HG02870 (cell line): ENCODE measurements at regions not wholly inside any gene's neighbourhood (a gene's known extent, or its start where the extent isn't known, plus 50 kb on each side); places are given as distances from the start of the nearest gene placed in this dataset.
"Not testable (repeated sequence)": the region's sequence is repeated elsewhere in the genome, so short reads cannot be mapped to it uniquely, and the experiment has no call there.

Source experiments
- ATAC-seq: cut with Tn5 transposase; IDR thresholded peaks from one replicate; pipeline ENCODE4 v1.9.1; 2021; ENCODE audit warnings: mild to moderate bottlenecking, moderate library complexity; ENCODE audit not compliant: unreplicated experiment

- no peak for ATAC-seq
Measured at GRCh38 chr6:146981981-146982380, 222.2 kb upstream of the STXBP5 start.

DNA sequence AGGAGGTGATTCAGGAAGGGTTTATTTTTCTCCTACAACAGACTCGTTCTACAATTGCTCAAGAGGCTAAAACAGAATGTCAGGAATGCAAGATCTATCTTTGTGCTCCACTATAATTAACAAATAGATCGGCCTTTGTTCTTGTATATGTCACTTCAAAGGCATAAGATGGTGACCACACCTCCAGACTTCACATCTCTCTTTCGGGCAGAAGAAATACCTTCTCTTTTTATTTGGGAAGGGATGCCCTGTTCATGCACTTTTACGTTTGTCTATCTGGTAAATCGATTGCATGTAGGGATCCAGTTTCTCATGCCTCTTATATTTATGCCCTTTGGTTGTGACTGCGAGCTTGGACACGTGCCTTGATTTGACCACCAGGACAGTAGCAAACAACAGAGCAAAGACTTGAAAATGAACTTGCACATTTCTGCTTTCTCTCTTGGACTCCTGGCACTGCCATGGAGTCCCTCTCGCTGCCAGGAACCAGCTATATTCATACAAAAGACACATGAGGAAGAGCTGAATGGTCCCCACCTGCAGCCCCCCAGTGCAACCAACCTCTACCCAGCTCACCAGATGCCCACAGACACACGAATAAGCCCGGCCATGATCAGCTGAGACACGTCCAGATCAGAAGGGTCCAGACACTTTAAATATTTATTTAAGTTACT, 219.8 kb upstream of the STXBP5 start:
- ATAC-seq, result no peak

DNA sequence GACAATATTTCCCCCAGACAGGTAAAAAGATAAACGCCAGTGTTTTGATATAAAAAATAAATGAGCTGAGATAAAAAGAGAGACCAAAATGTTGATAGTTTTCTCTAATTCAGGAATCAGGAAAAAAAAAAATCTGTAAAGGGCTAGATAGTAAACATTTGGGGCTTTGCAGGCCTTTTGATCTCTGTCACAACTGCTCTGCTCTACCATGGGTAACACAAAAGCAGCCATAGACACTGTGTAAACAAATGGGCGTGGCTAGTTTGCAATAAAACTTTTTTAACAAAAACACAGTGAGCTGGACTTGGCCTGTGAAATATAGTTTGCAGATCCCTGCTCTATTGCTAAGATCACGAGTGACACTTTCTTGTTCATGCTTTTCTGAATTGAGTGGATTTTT, 219.1 kb upstream of the STXBP5 start:
- ATAC-seq, result no peak

DNA sequence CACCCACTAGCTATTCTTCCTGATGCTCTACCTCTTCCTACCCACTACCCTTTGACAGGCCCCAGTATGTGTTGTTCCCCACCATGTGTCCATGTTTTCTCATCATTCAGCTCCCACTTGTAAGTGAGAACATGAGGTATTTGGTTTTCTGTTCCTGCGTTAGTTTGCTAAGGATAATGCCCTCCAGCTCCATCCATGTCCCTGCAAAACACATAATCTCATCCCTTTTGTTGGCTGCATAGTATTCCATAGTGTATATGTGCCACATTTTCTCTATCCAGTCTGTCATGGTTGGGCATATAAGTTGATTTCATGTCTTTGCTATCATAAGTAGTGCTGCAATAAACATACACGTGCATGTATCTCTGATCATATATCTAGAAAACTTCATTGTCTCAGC, 218.3 kb upstream of the STXBP5 start:
- no peak for ATAC-seq

DNA sequence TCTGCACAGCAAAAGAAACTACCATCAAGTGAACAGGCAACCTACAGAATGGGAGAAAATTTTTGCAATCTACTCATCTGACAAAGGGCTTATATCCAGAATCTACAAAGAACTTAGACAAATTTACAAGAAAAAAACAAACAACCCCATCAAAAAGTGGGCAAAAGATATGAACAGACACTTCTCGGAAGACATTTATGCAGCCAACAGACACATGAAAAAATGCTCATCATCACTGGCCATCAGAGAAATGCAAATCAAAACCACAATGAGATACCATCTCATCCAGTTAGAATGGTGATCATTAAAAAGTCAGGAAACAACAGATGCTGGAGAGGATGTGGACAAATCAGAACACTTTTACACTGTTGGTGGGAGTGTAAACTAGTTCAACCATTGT, 216.3 kb upstream of the STXBP5 start:
- not testable (repeated sequence) for ATAC-seq

DNA sequence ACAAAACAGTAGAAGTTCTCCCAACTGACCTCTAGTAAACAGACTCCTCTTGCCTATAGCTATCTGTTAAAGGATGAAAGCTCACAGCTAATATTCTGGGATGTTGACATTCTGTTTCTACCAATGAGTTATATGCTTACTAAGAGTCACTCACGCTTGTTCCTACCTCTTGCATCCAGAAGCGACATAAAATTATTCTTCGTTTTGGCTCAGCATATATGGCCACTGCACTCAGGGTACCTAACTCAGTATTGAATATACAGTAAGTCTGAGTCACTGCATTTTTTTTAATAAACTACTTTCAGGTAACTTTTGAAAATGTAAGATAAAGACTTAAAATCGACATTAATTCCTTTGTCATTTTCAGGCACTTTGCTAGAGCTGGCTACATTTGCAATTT, 214.4 kb upstream of the STXBP5 start:
- no peak for ATAC-seq

GRCh38 chr6:146990284-146990683, 213.9 kb upstream of the STXBP5 start:
- ATAC-seq, result no peak

DNA sequence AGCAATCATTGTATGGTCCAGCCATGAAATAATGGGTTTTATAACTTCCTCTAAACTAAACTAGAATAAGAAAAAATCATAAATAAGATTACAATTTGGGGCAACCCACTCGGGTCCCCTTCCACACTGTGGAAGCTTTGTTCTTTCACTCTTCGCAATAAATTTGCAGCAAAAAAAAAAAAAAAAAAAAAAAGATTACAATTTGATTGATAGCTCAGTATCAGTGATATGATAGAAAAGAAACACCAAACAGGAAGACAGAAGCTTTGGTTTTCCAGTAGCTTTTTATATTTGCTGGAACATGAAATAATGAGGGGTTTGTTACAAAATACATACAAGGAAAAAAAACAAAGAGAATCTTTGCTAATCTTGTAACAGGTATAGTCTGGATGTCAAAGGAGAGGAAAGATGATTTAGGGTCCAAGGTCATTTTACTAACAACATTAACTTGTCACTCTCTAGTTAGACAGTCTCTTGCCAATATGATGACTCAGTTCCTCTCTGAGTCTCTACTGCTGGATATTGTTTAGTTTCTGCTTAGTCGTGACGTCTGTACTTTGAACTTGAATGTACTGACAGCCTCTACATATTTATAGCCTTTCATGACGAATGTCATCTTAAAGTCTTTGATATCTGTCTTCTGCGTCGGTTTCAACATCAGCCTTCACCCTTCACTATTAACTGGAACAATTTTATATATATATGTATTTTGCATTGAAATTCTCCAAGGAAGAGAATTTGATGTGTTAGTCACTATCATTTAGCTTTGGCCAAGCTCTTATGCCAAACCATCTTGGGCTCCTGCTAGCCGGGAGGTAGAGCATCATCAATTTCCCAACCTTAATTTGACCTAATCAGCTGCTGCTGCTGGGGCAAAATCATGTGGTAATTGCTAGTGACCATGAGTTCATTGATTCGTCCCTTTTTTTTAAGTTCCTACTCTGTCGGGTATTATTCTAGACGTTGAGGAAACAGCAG, 213.1 kb upstream of the STXBP5 start:
- no peak for ATAC-seq

DNA sequence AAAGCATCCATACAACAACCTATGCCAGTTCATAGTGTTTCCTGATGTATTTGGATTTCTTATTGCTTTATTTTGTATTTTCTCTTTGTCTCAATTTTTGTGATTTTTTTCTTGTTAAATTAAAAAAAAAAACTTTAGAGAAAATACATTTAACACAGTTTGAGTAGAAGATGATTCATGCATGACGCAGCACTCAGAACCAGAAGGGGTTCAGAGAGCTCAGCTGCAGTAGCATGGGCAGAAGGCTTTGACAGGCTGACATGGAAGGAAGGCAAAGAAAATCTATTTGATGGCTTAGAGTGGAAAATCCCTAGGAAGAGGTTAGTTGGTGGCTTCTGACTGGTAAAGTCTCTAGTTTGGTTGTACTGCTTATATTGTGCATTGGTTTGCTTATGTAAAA, 207.2 kb upstream of the STXBP5 start:
- no peak for ATAC-seq

GRCh38 chr6:146999766-147000165, 204.5 kb upstream of the STXBP5 start:
- no peak for ATAC-seq

- ATAC-seq, result no peak
Measured at GRCh38 chr6:147000545-147001488, 203.4 kb upstream of the STXBP5 start.

- ATAC-seq, result no peak
Measured at GRCh38 chr6:147001621-147002020, 202.6 kb upstream of the STXBP5 start.

- no peak for ATAC-seq
Measured at GRCh38 chr6:147003186-147003585, 201.0 kb upstream of the STXBP5 start.

DNA sequence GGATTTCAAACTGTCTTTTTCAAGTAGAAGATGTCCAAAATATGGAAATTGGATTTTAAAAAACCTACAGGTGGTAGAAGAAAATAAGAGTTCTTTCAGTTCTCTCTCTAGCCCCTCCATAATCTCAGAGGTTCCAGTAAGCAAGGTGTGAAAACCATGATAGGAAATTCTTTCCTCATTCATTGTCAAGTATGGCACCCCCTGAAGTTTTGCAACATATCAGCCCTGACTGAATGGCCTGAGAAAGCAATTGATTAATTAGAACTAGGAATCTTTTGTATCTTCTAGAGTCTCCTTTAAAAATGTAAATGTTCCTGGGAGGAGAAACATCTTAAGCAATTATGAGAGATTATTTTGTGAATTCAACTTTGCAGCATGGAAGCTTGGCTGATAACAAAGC, 198.7 kb upstream of the STXBP5 start:
- no peak for ATAC-seq

GRCh38 chr6:147007441-147007840, 196.8 kb upstream of the STXBP5 start:
- ATAC-seq, result no peak

- no peak for ATAC-seq
Measured at GRCh38 chr6:147009358-147009757, 194.9 kb upstream of the STXBP5 start.

DNA sequence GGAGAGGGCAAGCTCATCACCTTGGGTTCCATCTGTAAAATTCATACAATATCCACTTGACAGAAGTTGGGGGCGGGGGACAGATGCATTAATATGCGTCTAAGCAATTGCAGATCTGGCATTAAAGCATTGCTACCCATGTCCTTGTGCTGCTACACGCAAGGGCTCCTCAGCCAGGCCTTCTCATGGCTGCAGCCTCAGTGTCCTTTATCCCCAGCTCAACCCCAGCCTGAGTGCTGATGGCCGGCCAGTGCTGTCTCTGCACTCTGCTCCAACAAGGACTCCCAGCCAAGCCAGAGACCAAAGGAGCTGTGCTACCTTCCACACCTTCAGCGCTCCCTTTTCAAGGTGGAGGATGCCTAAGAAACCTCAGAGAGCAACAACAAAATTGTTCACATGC, 188.5 kb upstream of the STXBP5 start:
- no peak for ATAC-seq

DNA sequence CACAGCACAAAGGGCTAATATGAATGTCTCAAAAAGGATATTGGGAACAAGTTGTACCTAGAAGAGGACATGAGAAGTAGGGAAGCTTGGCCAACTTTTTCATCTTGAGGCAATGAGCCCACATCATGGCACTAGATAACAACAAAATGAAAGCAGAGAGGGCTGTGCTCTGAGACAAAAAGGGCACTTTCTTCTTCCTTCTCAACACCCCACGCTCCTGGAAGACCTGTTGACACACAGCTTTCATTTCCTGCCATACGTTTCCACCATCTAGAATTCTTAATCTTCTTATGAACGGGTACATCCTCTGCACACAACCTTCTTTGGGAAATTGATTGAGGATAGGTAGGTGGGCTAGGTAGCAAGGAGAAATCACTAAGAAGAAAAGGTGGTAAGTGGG, 187.8 kb upstream of the STXBP5 start:
- ATAC-seq, result no peak

DNA sequence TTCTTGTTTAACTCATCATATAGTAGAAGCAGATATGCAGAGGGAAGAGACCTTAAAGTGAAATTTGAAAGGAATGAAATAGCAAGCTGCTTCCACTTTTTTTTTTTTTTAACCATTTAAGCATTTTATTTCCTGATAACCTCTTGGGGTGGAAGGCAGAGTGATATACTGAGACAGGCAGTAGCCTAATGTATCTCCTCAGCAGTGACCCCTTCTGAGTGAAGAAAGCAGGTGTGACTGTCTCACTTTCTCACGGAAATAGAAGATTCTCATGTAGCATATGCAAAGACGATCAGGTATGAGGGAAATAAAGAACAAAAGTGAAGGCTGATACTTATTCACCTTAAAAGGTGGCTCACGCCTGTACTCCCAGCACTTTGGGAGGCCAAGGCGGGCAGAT, 187.1 kb upstream of the STXBP5 start:
- no peak for ATAC-seq

DNA sequence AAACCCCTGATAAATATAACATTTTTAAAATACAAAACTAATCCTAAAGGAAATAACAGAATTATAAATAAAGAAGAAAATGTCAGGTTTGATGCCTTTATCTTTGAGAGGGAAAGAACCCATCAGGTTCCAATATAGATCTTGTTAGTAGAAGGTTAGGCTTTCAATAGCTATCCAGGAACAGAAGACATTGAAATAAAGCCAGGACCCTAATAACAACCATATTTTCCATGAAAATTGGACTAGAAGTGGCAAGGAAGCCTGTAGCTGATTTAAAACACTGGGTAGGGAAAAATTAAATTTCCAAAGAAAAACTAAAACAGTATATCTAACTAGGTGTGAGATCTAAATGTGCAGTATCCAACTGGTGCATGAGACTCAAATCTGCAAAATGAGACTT, 185.2 kb upstream of the STXBP5 start:
- ATAC-seq, result no peak

DNA sequence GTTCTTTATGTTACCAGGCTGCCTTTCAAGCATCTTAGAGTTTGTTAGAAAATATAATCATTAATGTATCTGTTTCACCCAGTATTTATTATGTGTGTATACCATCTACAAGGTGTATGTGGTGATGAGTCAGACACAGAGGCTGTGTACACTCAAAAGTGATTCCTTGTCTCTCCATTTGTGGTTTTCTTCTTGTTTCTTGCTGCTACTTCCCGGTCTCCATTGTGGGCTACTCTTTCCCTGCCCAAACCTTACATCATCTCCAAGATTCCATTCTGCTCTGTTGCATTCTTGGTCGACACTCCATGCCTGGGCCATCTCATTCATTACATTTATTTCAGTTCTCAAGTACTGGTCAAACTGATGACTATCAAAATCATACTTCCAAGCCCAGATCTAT, 182.2 kb upstream of the STXBP5 start:
- no peak for ATAC-seq
